Smooth muscle cell (in vitro differentiated cells): ENCODE measurements at regions not wholly inside any gene's neighbourhood (a gene's known extent, or its start where the extent isn't known, plus 50 kb on each side); places are given as distances from the start of the nearest gene placed in this dataset.
A peak's percentile ranks its signal among the peaks of the same experiment; 100 is the strongest.

Experiments used
- DNase-seq: peaks from one replicate; lab custom pipeline; 2025; ENCODE audit not compliant: unreplicated experiment; lab: John Stamatoyannopoulos, UW
- H2AFZ ChIP-seq: fragments of 200-600 bp; sonication (generic); 2 replicates; pipeline ENCODE4 v1.6.0; 2016; ENCODE audit warnings: antibody characterized with exemption, low read depth, mild to moderate bottlenecking
- H3F3A ChIP-seq: fragments of 200-600 bp; sonication (generic); 2 replicates; pipeline ENCODE4 v1.6.0; 2017; ENCODE audit warnings: antibody characterized with exemption, low read depth
- H3K27ac ChIP-seq: fragments of 200-600 bp; sonication (generic); 2 replicates; pipeline ENCODE4 v1.5.1; 2016; ENCODE audit warnings: low read depth, mild to moderate bottlenecking
- H3K27me3 ChIP-seq: fragments of 200-600 bp; sonication (generic); 2 replicates; pipeline ENCODE4 v1.6.1; 2016; ENCODE audit warnings: low read depth, mild to moderate bottlenecking
- H3K36me3 ChIP-seq: fragments of 200-600 bp; sonication (generic); 2 replicates; pipeline ENCODE4 v1.5.1; 2016; ENCODE audit warnings: low read depth
- H3K4me1 ChIP-seq: fragments of 200-600 bp; sonication (generic); 2 replicates; pipeline ENCODE4 v1.5.1; 2016; ENCODE audit warnings: low read depth
- H3K4me2 ChIP-seq: fragments of 200-600 bp; sonication (generic); 2 replicates; pipeline ENCODE4 v1.6.0; 2016; ENCODE audit warnings: mild to moderate bottlenecking
- H3K4me3 ChIP-seq: fragments of 200-600 bp; sonication (generic); 2 replicates; pipeline ENCODE4 v1.5.1; 2016; ENCODE audit warnings: mild to moderate bottlenecking
- H3K79me2 ChIP-seq: fragments of 200-600 bp; sonication (generic); 2 replicates; pipeline ENCODE4 v1.6.0; 2016; ENCODE audit warnings: low read depth, mild to moderate bottlenecking
- H3K9ac ChIP-seq: fragments of 200-600 bp; sonication (generic); 2 replicates; pipeline ENCODE4 v1.6.0; 2016; ENCODE audit warnings: low read depth
- H3K9me3 ChIP-seq: fragments of 200-600 bp; sonication (generic); replicated peaks from 2 replicates; pipeline ENCODE4 v1.5.1; 2016; ENCODE audit warnings: low read depth
- H4K20me1 ChIP-seq: fragments of 200-600 bp; sonication (generic); 2 replicates; pipeline ENCODE4 v1.6.0; 2016; ENCODE audit warnings: low read depth
- CTCF ChIP-seq: fragments of 200-600 bp; sonication (generic); IDR thresholded peaks from 2 replicates; pipeline ENCODE4 v1.5.1; 2017; ENCODE audit warnings: borderline replicate concordance, mild to moderate bottlenecking, antibody characterized with exemption; ENCODE audit not compliant: insufficient read depth, poor library complexity, severe bottlenecking
- WGBS: methylation state at CpG from one replicate; pipeline ENCODE4 v1.1.7; 2016; ENCODE audit warnings: low lambda C conversion rate; 5-methylcytosine and 5-hydroxymethylcytosine counted together

- H2AFZ ChIP-seq, result no peak overlapping the region
- peak overlapping the region; percentile 59 for H3K4me2 ChIP-seq
- no peak overlapping the region for H3K9ac ChIP-seq
- WGBS, result 13% methylated on average over 1 of the region's 1 CpG
- TF ChIP-seq CTCF, result no peak
- H3K4me1 ChIP-seq, result peaks cover 32% of the 10 kb centered on the region
- H3K4me3 ChIP-seq, result no peak overlapping the region
- no peak for DNase-seq
- H3F3A ChIP-seq, result peaks cover 16% of the 10 kb centered on the region
- H3K36me3 ChIP-seq, result no peaks in the 10 kb centered on the region
- no peaks in the 10 kb centered on the region for H3K27me3 ChIP-seq
- no peaks in the 10 kb centered on the region for H3K79me2 ChIP-seq
- peak overlapping the region; percentile 97 for H3K27ac ChIP-seq
- H4K20me1 ChIP-seq, result no peaks in the 10 kb centered on the region
- H3K9me3 ChIP-seq, result no peaks in the 10 kb centered on the region
These were observed 880.3 kb downstream of the RPA4 start for GRCh38 chrX:97763981-97764380.

- no peaks in the 10 kb centered on the region for H3K9me3 ChIP-seq
- DNase-seq, result no peak
- 22% methylated on average over 5 of the region's 5 CpGs for WGBS
- peak overlapping the region; percentile 59 for H3K4me2 ChIP-seq
- H3K27me3 ChIP-seq, result no peaks in the 10 kb centered on the region
- no peaks in the 10 kb centered on the region for H3K36me3 ChIP-seq
- H3K79me2 ChIP-seq, result no peaks in the 10 kb centered on the region
- H3K4me3 ChIP-seq, result no peak overlapping the region
- H3F3A ChIP-seq, result peaks cover 16% of the 10 kb centered on the region
- no peak overlapping the region for H2AFZ ChIP-seq
- H3K4me1 ChIP-seq, result peaks cover 43% of the 10 kb centered on the region
- TF ChIP-seq CTCF, result no peak
- peak overlapping the region; percentile 97 for H3K27ac ChIP-seq
- H3K9ac ChIP-seq, result peak overlapping the region; percentile 79
- no peaks in the 10 kb centered on the region for H4K20me1 ChIP-seq
These were observed 882.9 kb downstream of the RPA4 start for GRCh38 chrX:97766501-97767095.

- Histone ChIP-seq H3F3A (no peaks in the 10 kb centered on the region), H3K4me3 (no peak overlapping the region), H3K79me2 (no peaks in the 10 kb centered on the region), H4K20me1 (no peaks in the 10 kb centered on the region), H2AFZ (no peak overlapping the region), H3K27me3 (no peaks in the 10 kb centered on the region), H3K4me2 (no peak overlapping the region), H3K27ac (no peak overlapping the region), H3K9ac (no peak overlapping the region), H3K4me1 (no peaks in the 10 kb centered on the region), H3K9me3 (no peaks in the 10 kb centered on the region), H3K36me3 (no peaks in the 10 kb centered on the region)
- no peak for DNase-seq
- WGBS, result 98% methylated on average over 2 of the region's 2 CpGs
- TF ChIP-seq CTCF, result no peak
These were observed 903.6 kb downstream of the RPA4 start for GRCh38 chrX:97787311-97787710.

GRCh38 chrX:97787849-97788248 is 904.1 kb downstream of the RPA4 start:
- Histone ChIP-seq H2AFZ (no peak overlapping the region), H3F3A (no peaks in the 10 kb centered on the region), H3K4me1 (no peaks in the 10 kb centered on the region), H3K4me2 (no peak overlapping the region), H3K9ac (no peak overlapping the region), H3K27ac (no peak overlapping the region), H4K20me1 (no peaks in the 10 kb centered on the region), H3K4me3 (no peak overlapping the region), H3K79me2 (no peaks in the 10 kb centered on the region), H3K36me3 (no peaks in the 10 kb centered on the region), H3K9me3 (no peaks in the 10 kb centered on the region), H3K27me3 (no peaks in the 10 kb centered on the region)
- DNase-seq, result no peak
- 98% methylated on average over 2 of the region's 2 CpGs for WGBS
- TF ChIP-seq CTCF, result no peak
